ENCODE measurements at regions not wholly inside any gene's neighbourhood (a gene's known extent, or its start where the extent isn't known, plus 50 kb on each side); places are given as distances from the start of the nearest gene placed in this dataset.
"Not testable (repeated sequence)": the region's sequence is repeated elsewhere in the genome, so short reads cannot be mapped to it uniquely, and the experiment has no call there.

- no peak for DNase-seq
Observed at GRCh38 chr4:59759082-59759825, 1440.9 kb upstream of the ADGRL3 start.

- no peak for DNase-seq
Observed at GRCh38 chr4:59762344-59762743, 1437.8 kb upstream of the ADGRL3 start.

- DNase-seq, result no peak
Observed at GRCh38 chr4:59770601-59771264, 1429.4 kb upstream of the ADGRL3 start.

- no peak for DNase-seq
Observed at GRCh38 chr4:59772641-59773139, 1427.4 kb upstream of the ADGRL3 start.

GRCh38 chr4:59780271-59780670 is 1419.9 kb upstream of the ADGRL3 start:
- DNase-seq, result not testable (repeated sequence)

- DNase-seq, result no peak
Observed at GRCh38 chr4:59805176-59805575, 1395.0 kb upstream of the ADGRL3 start.

GRCh38 chr4:59814402-59815010 is 1385.6 kb upstream of the ADGRL3 start:
- no peak for DNase-seq

GRCh38 chr4:59818656-59819055 is 1381.5 kb upstream of the ADGRL3 start:
- no peak for DNase-seq

- no peak for DNase-seq
Observed at GRCh38 chr4:59823311-59823710, 1376.8 kb upstream of the ADGRL3 start.

GRCh38 chr4:59825104-59825503 is 1375.0 kb upstream of the ADGRL3 start:
- DNase-seq, result no peak

GRCh38 chr4:59831746-59832145 is 1368.4 kb upstream of the ADGRL3 start:
- no peak for DNase-seq

GRCh38 chr4:59834943-59835342 is 1365.2 kb upstream of the ADGRL3 start:
- DNase-seq, result no peak

GRCh38 chr4:59837751-59838150 is 1362.4 kb upstream of the ADGRL3 start:
- no peak for DNase-seq

GRCh38 chr4:59838236-59838635 is 1361.9 kb upstream of the ADGRL3 start:
- no peak for DNase-seq

- no peak for DNase-seq
Observed at GRCh38 chr4:59841698-59842097, 1358.4 kb upstream of the ADGRL3 start.

- no peak for DNase-seq
Observed at GRCh38 chr4:59848457-59848856, 1351.7 kb upstream of the ADGRL3 start.

GRCh38 chr4:59855630-59856352 is 1344.3 kb upstream of the ADGRL3 start:
- no peak for DNase-seq

- no peak for DNase-seq
Observed at GRCh38 chr4:59869056-59869455, 1331.1 kb upstream of the ADGRL3 start.

- no peak for DNase-seq
Observed at GRCh38 chr4:59869559-59869958, 1330.6 kb upstream of the ADGRL3 start.

GRCh38 chr4:59881632-59882031 is 1318.5 kb upstream of the ADGRL3 start:
- no peak for DNase-seq

- DNase-seq, result no peak
Observed at GRCh38 chr4:59904331-59904730, 1295.8 kb upstream of the ADGRL3 start.

GRCh38 chr4:59920416-59920815 is 1279.7 kb upstream of the ADGRL3 start:
- no peak for DNase-seq

- DNase-seq, result no peak
Observed at GRCh38 chr4:59925290-59925689, 1274.8 kb upstream of the ADGRL3 start.

Data from stimulated activated CD4-positive, alpha-beta T cell treated with anti-CD3 and anti-CD28 coated beads, Interleukin-1b, Interleukin-23, amount 100 ng/mL, for 48 hours (primary cell).